ENCODE measurements at regions not wholly inside any gene's neighbourhood (a gene's known extent, or its start where the extent isn't known, plus 50 kb on each side); places are given as distances from the start of the nearest gene placed in this dataset.

DNA sequence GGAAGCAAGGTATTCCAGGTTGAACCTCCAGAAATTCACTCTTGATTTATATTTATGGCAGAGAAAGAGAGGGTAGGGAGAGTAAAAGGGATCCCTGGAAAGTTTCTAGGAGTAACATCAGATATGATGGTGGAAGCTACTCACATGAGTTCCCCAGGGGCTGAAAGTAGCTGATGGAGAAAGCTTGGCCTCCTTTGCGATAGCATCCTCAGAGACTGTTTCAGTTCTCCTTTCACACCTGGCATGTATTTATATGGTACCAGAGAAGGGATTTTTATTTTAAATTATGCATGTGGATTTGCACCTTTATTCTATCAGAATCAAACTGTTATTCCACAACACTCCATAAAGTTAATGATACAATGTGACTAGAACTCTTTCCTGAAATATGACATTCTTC lies 126.3 kb upstream of the OSR1 start:
- no peak for TF ChIP-seq POLR2AphosphoS5 (IDR thresholded peaks at IDR 0.05; ENCODE audit: insufficient read depth in 1 of 2, low read depth in 1 of 2)
- TF ChIP-seq, protein P1, sequence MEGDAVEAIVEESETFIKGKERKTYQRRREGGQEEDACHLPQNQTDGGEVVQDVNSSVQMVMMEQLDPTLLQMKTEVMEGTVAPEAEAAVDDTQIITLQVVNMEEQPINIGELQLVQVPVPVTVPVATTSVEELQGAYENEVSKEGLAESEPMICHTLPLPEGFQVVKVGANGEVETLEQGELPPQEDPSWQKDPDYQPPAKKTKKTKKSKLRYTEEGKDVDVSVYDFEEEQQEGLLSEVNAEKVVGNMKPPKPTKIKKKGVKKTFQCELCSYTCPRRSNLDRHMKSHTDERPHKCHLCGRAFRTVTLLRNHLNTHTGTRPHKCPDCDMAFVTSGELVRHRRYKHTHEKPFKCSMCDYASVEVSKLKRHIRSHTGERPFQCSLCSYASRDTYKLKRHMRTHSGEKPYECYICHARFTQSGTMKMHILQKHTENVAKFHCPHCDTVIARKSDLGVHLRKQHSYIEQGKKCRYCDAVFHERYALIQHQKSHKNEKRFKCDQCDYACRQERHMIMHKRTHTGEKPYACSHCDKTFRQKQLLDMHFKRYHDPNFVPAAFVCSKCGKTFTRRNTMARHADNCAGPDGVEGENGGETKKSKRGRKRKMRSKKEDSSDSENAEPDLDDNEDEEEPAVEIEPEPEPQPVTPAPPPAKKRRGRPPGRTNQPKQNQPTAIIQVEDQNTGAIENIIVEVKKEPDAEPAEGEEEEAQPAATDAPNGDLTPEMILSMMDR (IDR thresholded peaks at IDR 0.05), result no peak

All from vagina (tissue), 2 donors.